ENCODE measurements at regions not wholly inside any gene's neighbourhood (a gene's known extent, or its start where the extent isn't known, plus 50 kb on each side); places are given as distances from the start of the nearest gene placed in this dataset.
A peak's percentile ranks its signal among the peaks of the same experiment; 100 is the strongest.

GRCh38 chr5:25550793-25551192 is 906.0 kb upstream of the CDH10 start (continued):
- no peak for TF ChIP-seq MAX (IDR thresholded peaks at IDR 0.05; ENCODE audit: low read depth)
- no peak for TF ChIP-seq CHD2 (IDR thresholded peaks at IDR 0.05; ENCODE audit: low read length, partially characterized antibody)
- TF ChIP-seq RCOR1 (IDR thresholded peaks at IDR 0.05; ENCODE audit: low read length): no peak

- no peak overlapping the region; a peak in 1 of 4 replicates for H3K4me3 ChIP-seq (ENCODE audit: low read depth in 2 of 2, low read length in 1 of 2)
- TF ChIP-seq SMC3 (IDR thresholded peaks at IDR 0.05; ENCODE audit: low read depth, low read length) (peak; percentile 43), RAD21 (IDR thresholded peaks at IDR 0.05; ENCODE audit: low read length) (peak; percentile 50), SIN3A (IDR thresholded peaks at IDR 0.05; ENCODE audit: borderline replicate concordance, low read depth, low read length) (no peak), RFX5 (IDR thresholded peaks at IDR 0.05; ENCODE audit: low read length) (no peak), TAF1 (IDR thresholded peaks at IDR 0.05; ENCODE audit: borderline replicate concordance, low read depth, low read length) (no peak), RXRA (IDR thresholded peaks at IDR 0.05; ENCODE audit: borderline replicate concordance, low read depth) (no peak), MXI1 (IDR thresholded peaks at IDR 0.05; ENCODE audit: low read depth, low read length) (no peak), NRF1 (IDR thresholded peaks at IDR 0.05; ENCODE audit: low read depth, low read length) (no peak), TEAD4 (IDR thresholded peaks at IDR 0.05; ENCODE audit: borderline replicate concordance, insufficient read depth) (no peak), CTCF (IDR thresholded peaks at IDR 0.05) (peak; percentile 74), RCOR1 (IDR thresholded peaks at IDR 0.05; ENCODE audit: low read length) (no peak), NFIC (IDR thresholded peaks at IDR 0.05; ENCODE audit: borderline replicate concordance) (no peak), ELF1 (IDR thresholded peaks at IDR 0.05) (no peak), EZH2phosphoT487 (IDR thresholded peaks at IDR 0.05; ENCODE audit: borderline replicate concordance, low read depth) (no peak), USF2 (IDR thresholded peaks at IDR 0.05; ENCODE audit: borderline replicate concordance, low read depth, low read length) (no peak)
- no peaks in the 10 kb centered on the region for H3K27me3 ChIP-seq (ENCODE audit: insufficient read depth)
- no peaks in the 10 kb centered on the region; the same call in 1 of the 2 replicates for H3K9me3 ChIP-seq
- H3K4me1 ChIP-seq (ENCODE audit: control insufficient read depth in 1 of 2, insufficient read depth in 2 of 2, low read depth in 1 of 2, low read length in 1 of 2): no peaks in the 10 kb centered on the region
- ChIA-PET CTCF (no interaction called here), POLR2A (no interaction called here)
- no peak overlapping the region for H3K27ac ChIP-seq (ENCODE audit: low read depth in 2 of 2, low read length in 1 of 2)
- H3K79me2 ChIP-seq (ENCODE audit: insufficient read depth): no peaks in the 10 kb centered on the region
- H3K9me2 ChIP-seq: 0 out of 2 replicates have a peak, but pooled peaks cover 2% of the 10 kb centered on the region
- H3K9ac ChIP-seq: no peak overlapping the region
- DNase-seq: peak; percentile 6
- 2% methylated on average over 6 of the region's 6 CpGs for whole genome bisulfite sequencing (ENCODE audit: low lambda C conversion rate)
- H3F3A ChIP-seq (replicated peaks; ENCODE audit: insufficient read depth): no peaks in the 10 kb centered on the region
- no peak overlapping the region for H3K4me2 ChIP-seq
- no peaks in the 10 kb centered on the region for H4K20me1 ChIP-seq (ENCODE audit: insufficient read depth)
- no peaks in the 10 kb centered on the region for H3K36me3 ChIP-seq (replicated peaks in 1 of 2; ENCODE audit: control insufficient read depth in 1 of 2, insufficient read depth in 2 of 2, low read length in 1 of 2)
- H2AFZ ChIP-seq (ENCODE audit: low read depth): no peak overlapping the region
Measured at GRCh38 chr5:25544652-25545249, 900.0 kb upstream of the CDH10 start.

Measured in SK-N-SH (cell line).